ENCODE measurements at regions not wholly inside any gene's neighbourhood (a gene's known extent, or its start where the extent isn't known, plus 50 kb on each side); places are given as distances from the start of the nearest gene placed in this dataset.

DNA sequence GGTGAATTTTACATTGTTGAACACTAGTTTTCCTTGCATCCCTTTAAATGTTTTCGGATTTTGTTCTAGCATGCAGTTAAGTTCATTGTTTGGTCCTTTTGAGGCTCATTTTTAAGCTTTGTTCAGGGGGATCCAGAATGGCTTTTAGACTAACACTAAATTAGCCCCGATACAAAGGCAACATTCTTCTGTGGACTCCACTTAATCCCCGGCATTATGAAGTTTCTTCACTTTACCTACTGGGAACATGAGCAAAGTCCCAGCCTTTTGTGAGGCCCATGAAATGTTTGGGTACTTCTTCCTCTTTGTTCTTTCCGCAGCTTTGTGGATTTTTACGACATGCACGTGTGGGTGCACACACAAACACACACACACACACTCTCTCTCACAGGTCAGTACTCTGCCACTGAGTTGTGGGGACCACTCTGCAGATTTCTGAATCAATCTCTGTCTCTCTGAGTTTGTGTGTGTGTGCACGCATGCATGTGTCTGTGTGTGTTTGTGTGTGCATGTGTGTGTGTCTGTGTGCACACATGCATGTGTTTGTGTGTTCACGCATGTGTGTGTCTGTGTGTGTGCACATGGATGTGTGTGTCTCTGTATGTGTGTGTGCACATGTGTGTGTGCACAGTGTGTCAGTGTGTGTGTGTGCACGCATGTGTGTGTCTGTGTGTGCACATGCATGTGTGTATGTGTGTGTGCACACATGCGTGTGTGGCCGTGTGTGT lies 240.4 kb upstream of the TNRC6C start:
- TF ChIP-seq, protein P1, sequence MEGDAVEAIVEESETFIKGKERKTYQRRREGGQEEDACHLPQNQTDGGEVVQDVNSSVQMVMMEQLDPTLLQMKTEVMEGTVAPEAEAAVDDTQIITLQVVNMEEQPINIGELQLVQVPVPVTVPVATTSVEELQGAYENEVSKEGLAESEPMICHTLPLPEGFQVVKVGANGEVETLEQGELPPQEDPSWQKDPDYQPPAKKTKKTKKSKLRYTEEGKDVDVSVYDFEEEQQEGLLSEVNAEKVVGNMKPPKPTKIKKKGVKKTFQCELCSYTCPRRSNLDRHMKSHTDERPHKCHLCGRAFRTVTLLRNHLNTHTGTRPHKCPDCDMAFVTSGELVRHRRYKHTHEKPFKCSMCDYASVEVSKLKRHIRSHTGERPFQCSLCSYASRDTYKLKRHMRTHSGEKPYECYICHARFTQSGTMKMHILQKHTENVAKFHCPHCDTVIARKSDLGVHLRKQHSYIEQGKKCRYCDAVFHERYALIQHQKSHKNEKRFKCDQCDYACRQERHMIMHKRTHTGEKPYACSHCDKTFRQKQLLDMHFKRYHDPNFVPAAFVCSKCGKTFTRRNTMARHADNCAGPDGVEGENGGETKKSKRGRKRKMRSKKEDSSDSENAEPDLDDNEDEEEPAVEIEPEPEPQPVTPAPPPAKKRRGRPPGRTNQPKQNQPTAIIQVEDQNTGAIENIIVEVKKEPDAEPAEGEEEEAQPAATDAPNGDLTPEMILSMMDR (IDR thresholded peaks at IDR 0.05), result no peak
- no peak for TF ChIP-seq ZFX (IDR thresholded peaks at IDR 0.05; ENCODE audit: borderline replicate concordance)

Data from 22Rv1 (cell line).